GM12873 (cell line): ENCODE measurements at regions not wholly inside any gene's neighbourhood (a gene's known extent, or its start where the extent isn't known, plus 50 kb on each side); places are given as distances from the start of the nearest gene placed in this dataset.

ENCODE experiments used
- TF ChIP-seq, protein P1 (sequence below): IDR thresholded peaks from 2 replicates; pipeline ENCODE4 v1.5.1; 2012; ENCODE audit warnings: low read depth, mild to moderate bottlenecking, moderate library complexity, low read length, control low read depth; ENCODE audit not compliant: insufficient read depth; ENCODE audit errors: missing control alignments

DNA sequence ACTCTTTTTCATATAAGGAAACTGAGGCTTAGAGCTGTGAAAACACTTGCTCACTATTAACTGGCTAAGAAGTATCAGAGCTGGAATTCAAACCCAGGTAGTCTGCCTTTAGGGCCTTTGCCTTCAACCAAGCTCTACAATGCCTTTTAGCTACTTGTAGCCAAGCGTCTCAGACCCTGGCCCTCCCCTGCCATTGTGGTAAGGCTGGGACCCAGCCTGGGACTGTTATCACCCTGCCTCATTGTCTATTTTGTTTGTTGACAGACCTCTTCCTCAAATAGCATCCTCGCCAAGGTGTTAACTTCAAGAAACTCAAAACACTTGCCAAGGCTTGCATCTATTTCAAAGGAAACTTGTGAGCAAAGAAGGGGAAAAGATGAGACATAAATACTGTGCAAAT lies 76.7 kb upstream of the CD28 start:
- TF ChIP-seq, protein P1, sequence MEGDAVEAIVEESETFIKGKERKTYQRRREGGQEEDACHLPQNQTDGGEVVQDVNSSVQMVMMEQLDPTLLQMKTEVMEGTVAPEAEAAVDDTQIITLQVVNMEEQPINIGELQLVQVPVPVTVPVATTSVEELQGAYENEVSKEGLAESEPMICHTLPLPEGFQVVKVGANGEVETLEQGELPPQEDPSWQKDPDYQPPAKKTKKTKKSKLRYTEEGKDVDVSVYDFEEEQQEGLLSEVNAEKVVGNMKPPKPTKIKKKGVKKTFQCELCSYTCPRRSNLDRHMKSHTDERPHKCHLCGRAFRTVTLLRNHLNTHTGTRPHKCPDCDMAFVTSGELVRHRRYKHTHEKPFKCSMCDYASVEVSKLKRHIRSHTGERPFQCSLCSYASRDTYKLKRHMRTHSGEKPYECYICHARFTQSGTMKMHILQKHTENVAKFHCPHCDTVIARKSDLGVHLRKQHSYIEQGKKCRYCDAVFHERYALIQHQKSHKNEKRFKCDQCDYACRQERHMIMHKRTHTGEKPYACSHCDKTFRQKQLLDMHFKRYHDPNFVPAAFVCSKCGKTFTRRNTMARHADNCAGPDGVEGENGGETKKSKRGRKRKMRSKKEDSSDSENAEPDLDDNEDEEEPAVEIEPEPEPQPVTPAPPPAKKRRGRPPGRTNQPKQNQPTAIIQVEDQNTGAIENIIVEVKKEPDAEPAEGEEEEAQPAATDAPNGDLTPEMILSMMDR, result no peak

DNA sequence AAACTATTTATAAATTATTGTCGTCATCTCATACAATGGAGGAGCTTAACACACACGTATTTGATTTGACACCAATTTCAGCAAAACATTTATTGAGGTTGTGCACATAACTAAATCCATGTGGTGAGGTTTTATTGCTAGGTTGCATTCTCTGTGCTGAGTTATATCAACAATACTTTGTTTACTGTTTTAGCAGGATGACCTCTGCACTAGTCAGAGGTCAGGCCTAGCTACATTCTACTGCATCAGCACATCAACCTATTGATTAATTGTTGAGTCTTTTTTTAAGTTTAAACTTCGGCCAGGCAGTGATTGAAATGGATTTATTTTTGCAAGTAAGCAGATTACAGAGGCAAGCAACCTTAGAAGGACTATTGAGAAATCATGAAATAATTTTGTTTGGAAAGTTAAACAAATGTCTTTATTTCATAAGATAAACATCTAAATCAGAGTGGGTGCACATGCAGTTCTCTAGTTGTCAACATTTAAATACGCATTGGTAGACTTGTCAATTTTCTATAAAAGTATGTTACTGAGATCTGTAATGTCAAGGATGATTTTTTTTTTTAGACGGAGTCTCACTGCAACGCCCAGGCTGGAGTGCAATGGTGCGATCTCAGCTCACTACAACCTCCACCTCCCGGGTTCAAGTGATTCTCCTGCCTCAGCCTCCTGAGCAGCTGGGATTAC lies 75.2 kb upstream of the CD28 start:
- TF ChIP-seq, protein P1, result no peak

DNA sequence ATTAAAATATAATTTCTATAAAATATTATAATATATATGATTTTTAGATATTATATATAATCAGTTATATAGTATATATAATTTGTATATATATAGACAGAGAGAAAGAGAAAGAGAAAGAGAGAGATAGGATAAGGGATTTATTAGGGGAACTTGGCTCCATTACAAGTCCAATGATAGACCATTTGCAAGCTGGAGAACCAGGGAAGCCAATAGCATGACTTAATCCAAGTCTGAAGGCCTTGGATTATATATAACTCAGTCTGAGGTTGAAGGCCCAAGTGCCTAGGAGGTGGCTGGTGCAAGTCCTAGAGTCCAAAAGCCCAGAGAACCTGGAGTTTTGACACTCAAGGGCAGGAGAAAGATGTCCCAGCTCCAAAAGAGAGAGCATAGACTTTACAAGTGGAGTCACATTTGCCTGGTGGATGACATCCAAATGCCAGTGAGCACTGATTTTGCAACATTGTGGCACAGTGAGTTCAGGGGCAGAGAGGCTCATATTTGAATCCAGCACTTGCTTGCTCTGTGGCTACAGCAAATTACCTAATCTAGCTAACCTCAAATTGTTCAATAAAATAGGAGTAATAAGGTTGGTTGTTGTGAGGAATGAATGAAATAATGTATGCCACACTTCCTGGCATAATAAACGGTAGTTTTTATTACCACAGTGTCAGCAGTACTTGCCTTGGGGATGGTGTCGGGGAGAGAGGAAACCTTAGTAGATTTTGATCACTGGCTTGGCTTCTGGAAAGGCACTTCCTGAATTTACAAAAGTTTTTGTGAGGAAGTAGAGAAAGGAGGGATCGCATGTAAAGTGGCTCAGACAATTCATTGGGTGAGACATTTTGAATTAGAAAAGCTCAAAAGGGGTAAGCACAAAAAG lies 69.6 kb upstream of the CD28 start:
- TF ChIP-seq, protein P1, result no peak

DNA sequence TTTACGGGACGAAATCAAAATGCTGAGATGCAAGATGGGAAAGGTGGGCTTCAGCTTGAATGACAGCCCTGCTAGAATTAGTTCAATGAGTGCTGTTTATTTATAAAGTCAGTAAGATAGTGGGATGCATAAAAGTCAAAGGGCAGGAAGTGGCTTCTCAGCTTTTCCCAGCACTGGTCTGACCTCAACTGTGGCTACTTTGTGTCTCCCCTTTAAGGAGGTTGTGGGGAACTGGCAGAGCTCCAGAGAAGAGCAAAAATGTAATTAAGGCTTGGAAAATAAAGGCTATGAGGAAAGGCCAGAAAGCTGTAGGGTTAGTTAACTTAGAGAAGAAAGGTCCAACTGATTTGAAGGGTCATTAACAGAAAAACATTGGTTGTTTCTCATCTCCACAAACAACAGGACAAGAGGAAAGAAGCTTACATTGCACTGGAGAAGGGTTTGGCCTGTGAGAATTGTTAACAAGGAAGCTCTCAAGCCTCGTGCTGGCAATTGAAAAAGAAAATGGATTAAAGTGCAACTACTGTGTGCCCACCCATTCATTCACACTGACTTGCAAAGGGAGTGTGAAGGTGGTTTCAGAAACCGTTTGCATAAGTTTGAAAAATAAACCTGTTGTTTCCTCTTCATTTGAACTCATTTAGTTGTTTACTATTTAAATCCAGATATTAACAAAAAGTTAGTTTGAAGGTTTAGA lies 68.8 kb upstream of the CD28 start:
- TF ChIP-seq, protein P1, result no peak

DNA sequence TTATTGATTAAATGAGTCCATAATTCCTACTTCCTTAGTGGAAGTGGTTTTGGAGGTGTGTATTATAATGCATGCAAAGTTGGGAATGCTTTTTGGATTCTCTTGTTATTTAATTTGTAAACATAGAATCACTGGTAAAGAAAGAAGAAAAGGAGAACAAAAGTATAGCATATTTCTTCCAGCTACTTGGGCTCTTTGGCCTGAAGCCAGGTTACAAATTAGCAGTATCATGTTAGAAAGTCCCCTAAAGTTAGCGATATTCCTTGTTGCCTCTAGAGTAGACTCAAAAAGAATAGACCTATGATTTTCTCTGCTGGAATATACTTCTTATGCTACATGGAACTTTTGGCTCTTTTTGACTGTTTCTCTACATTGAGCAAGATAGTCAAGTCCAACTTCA lies 60.6 kb upstream of the CD28 start:
- TF ChIP-seq, protein P1, result no peak

DNA sequence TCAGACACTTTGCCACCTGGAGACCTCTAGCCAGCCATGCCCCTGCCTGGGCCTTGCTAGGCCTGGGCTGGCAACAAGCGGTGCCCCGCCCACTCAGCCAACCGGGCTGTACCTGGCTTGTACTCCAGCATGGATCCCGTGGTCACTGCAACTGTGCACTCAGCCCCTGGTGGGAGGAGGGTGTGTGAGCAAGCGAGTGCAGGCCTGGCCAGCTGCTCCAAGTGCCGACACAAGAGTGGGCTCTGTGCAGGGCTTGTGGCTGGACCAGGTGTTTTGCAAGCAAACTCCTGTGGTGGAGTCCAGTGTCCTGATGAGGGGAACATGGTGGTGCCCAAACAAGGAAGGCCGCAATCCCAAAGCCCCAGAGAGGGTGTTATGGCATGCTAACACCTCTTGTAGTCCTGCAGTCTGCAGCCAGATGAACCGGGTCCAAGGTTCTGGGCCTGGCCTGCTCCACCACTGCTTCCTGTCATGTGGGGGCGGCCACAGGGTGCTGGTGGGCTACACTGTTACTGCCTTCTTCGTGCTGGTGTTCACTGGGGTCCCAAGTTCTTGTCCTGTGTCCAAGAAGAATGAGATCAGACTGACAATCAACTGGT lies 60.1 kb upstream of the CD28 start:
- TF ChIP-seq, protein P1, result no peak
